Keratinocyte (primary cell): ENCODE measurements at regions not wholly inside any gene's neighbourhood (a gene's known extent, or its start where the extent isn't known, plus 50 kb on each side); places are given as distances from the start of the nearest gene placed in this dataset.

Source experiments
- DNase-seq: peaks from one replicate; pipeline ENCODE4 v3.0.0-alpha.2; 2011; ENCODE audit warnings: low read depth, missing footprints, low spot score
- FAIRE-seq: peaks from 2 replicates; lab custom pipeline; 2011; peaks lifted over from hg19 to GRCh38; lab: Jason Lieb, UNC
- H2AFZ ChIP-seq: 2 replicates; pipeline ENCODE4 v1.6.0; 2012; ENCODE audit warnings: low read length, control low read depth, inconsistent platforms; ENCODE audit not compliant: control insufficient read depth
- H3K27ac ChIP-seq: 2 replicates; pipeline ENCODE4 v1.5.1; 2011; ENCODE audit warnings: low read length; ENCODE audit not compliant: control insufficient read depth, insufficient read depth
- H3K27me3 ChIP-seq: 3 replicates; pipeline ENCODE4 v1.6.0; 2011; ENCODE audit warnings: low read length; ENCODE audit not compliant: control insufficient read depth, insufficient read depth; ENCODE audit errors: extremely low read depth
- H3K36me3 ChIP-seq, 2 experiments: 2 replicates in 1 of 2; 3 replicates in 1 of 2; pipeline ENCODE4 v1.5.1; 2011; ENCODE audit warnings: low read length in 2 of 2, mild to moderate bottlenecking in 1 of 2; ENCODE audit not compliant: control insufficient read depth in 2 of 2, insufficient read depth in 2 of 2; ENCODE audit errors: extremely low read depth in 1 of 2
- H3K4me1 ChIP-seq: 3 replicates; pipeline ENCODE4 v1.5.1; 2011; ENCODE audit warnings: low read length; ENCODE audit not compliant: control insufficient read depth, insufficient read depth; ENCODE audit errors: extremely low read depth
- H3K4me2 ChIP-seq: 3 replicates; pipeline ENCODE4 v1.6.0; 2011; ENCODE audit warnings: low read depth, low read length; ENCODE audit not compliant: control insufficient read depth, insufficient read depth; ENCODE audit errors: extremely low read depth
- H3K4me3 ChIP-seq, 3 experiments: fragments of 200-600 bp in 1 of 3; sonication (generic) in 1 of 3; 2 replicates in 2 of 3; 3 replicates in 1 of 3; pipeline ENCODE4 v1.5.1; 2011 to 2016; ENCODE audit warnings: low read length in 3 of 3, mild to moderate bottlenecking in 3 of 3, control low read depth in 2 of 3, inconsistent platforms in 1 of 3, low read depth in 1 of 3, mixed read lengths in 1 of 3, mixed run types in 1 of 3, moderate library complexity in 1 of 3; ENCODE audit not compliant: control insufficient read depth in 2 of 3, insufficient read depth in 2 of 3; ENCODE audit errors: extremely low read depth in 1 of 3
- H3K79me2 ChIP-seq: 2 replicates; pipeline ENCODE4 v1.6.0; 2012; ENCODE audit warnings: low read length; ENCODE audit not compliant: control insufficient read depth, insufficient read depth
- H3K9ac ChIP-seq: 3 replicates; pipeline ENCODE4 v1.6.0; 2011; ENCODE audit warnings: low read length; ENCODE audit not compliant: control insufficient read depth, insufficient read depth; ENCODE audit errors: extremely low read depth
- H3K9me1 ChIP-seq: 3 replicates; pipeline ENCODE4 v1.6.0; 2011; ENCODE audit warnings: low read length; ENCODE audit not compliant: control insufficient read depth, insufficient read depth; ENCODE audit errors: extremely low read depth
- H3K9me3 ChIP-seq: 2 replicates; pipeline ENCODE4 v1.5.1; 2012; ENCODE audit warnings: low read depth, low read length; ENCODE audit not compliant: control insufficient read depth
- H4K20me1 ChIP-seq: 3 replicates; pipeline ENCODE4 v1.6.0; 2011; ENCODE audit warnings: low read length; ENCODE audit not compliant: control insufficient read depth, insufficient read depth; ENCODE audit errors: extremely low read depth
- EZH2 ChIP-seq: IDR thresholded peaks from one replicate; pipeline ENCODE4 v1.6.1; 2012; ENCODE audit warnings: inconsistent platforms, mild to moderate bottlenecking, low read length, moderate library complexity
- dilution Hi-C: fragments of 300-500 bp; cut with MboI; formaldehyde crosslinking; loops from one replicate; pipeline ENCODE4 v1.7.0; 2020; ENCODE audit warnings: low sequenced_read_pairs; ENCODE audit not compliant: extremely low pct_ligation_motif_present
- TF ChIP-seq, protein P1 (sequence below), 3 experiments: IDR thresholded peaks in 1 of 3; conservative IDR thresholded peaks in 1 of 3; optimal IDR thresholded peaks in 1 of 3; 2 replicates in 2 of 3; 3 replicates in 1 of 3; pipeline versions ENCODE3 to v1.5.1; 2011; ENCODE audit warnings: low read length in 3 of 3, mild to moderate bottlenecking in 3 of 3, moderate library complexity in 2 of 3, control low read depth in 1 of 3, inconsistent platforms in 1 of 3; ENCODE audit not compliant: insufficient read depth in 2 of 3; ENCODE audit errors: extremely low read depth in 1 of 3

GRCh38 chr9:99387431-99387830, 165.3 kb downstream of the SEC61B start:
- no peak overlapping the region for H3K27ac ChIP-seq
- H3K9ac ChIP-seq: no peak overlapping the region
- H3K4me2 ChIP-seq: no peak overlapping the region
- H3K79me2 ChIP-seq: no peaks in the 10 kb centered on the region
- dilution Hi-C loops: no loop called here
- H3K27me3 ChIP-seq: no peaks in the 10 kb centered on the region
- no peak for FAIRE-seq
- H4K20me1 ChIP-seq: no peaks in the 10 kb centered on the region
- no peaks in the 10 kb centered on the region for H3K36me3 ChIP-seq
- no peak overlapping the region for H2AFZ ChIP-seq
- DNase-seq: no peak
- H3K4me3 ChIP-seq: no peak overlapping the region
- H3K9me1 ChIP-seq: no peaks in the 10 kb centered on the region
- H3K9me3 ChIP-seq: no peaks in the 10 kb centered on the region
- TF ChIP-seq EZH2: no peak
- TF ChIP-seq, protein P1, sequence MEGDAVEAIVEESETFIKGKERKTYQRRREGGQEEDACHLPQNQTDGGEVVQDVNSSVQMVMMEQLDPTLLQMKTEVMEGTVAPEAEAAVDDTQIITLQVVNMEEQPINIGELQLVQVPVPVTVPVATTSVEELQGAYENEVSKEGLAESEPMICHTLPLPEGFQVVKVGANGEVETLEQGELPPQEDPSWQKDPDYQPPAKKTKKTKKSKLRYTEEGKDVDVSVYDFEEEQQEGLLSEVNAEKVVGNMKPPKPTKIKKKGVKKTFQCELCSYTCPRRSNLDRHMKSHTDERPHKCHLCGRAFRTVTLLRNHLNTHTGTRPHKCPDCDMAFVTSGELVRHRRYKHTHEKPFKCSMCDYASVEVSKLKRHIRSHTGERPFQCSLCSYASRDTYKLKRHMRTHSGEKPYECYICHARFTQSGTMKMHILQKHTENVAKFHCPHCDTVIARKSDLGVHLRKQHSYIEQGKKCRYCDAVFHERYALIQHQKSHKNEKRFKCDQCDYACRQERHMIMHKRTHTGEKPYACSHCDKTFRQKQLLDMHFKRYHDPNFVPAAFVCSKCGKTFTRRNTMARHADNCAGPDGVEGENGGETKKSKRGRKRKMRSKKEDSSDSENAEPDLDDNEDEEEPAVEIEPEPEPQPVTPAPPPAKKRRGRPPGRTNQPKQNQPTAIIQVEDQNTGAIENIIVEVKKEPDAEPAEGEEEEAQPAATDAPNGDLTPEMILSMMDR (optimal IDR thresholded peaks at IDR 0.05 in 1 of 3, IDR thresholded peaks at IDR 0.05 in 1 of 3, conservative IDR thresholded peaks at IDR 0.05 in 1 of 3; ENCODE audit: extremely low read depth in 1 of 3, insufficient read depth in 2 of 3, low read length in 3 of 3): no peak
- peaks cover 10% of the 10 kb centered on the region for H3K4me1 ChIP-seq

DNA sequence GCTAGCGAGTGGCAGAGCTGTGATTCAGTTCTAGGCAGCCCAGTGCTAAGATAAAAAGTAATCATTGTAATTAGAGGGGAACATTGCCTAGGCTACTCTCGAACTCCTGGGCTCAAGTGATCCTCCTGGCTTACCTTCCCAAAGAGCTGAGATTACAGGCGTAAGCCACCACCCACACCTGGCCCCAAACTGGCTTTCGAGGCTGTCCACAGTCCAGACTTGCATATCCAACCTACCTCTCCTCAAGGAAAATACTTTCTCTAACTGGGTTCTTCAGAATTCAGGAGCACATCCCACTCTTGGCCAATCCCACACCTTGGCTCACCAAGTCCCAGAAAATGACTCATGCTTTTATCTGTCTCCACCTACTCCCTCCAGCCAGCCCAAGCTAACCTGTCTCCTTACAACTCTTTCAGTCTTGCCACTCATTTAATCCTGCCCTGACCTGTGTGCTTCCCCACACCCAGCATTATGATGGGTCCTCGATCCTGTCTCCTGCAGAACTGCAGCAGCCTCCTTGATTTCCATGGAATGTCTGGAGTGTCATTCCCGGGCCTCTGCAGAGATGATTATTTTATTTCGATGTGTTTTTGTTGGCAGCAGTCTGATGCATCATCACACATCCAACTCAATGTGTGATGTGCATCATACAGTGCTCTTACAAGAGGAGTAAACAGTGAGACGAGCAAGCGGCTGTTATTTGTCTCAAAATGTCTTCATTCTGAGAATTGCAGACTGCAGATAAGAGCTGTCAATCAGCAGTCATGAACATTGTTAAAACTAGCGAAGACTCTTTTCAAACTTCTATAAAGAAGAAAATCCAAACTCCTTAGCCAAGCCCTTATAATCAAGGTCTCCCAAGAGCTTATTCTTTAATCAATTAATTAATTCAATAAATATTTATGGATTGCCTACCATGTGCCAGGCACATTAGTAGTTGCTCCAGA, 167.3 kb downstream of the SEC61B start:
- H3K9ac ChIP-seq: no peak overlapping the region
- no peaks in the 10 kb centered on the region for H3K79me2 ChIP-seq
- no peaks in the 10 kb centered on the region for H3K9me3 ChIP-seq
- H2AFZ ChIP-seq: no peak overlapping the region
- no peaks in the 10 kb centered on the region for H3K36me3 ChIP-seq
- H3K9me1 ChIP-seq: no peaks in the 10 kb centered on the region
- H3K27ac ChIP-seq: no peak overlapping the region
- FAIRE-seq: peak; percentile 89
- TF ChIP-seq, protein P1 (optimal IDR thresholded peaks at IDR 0.05 in 1 of 3, IDR thresholded peaks at IDR 0.05 in 1 of 3, conservative IDR thresholded peaks at IDR 0.05 in 1 of 3; ENCODE audit: extremely low read depth in 1 of 3, insufficient read depth in 2 of 3, low read length in 3 of 3): no peak
- TF ChIP-seq EZH2: no peak
- no peak overlapping the region for H3K4me3 ChIP-seq
- no peaks in the 10 kb centered on the region for H4K20me1 ChIP-seq
- H3K4me1 ChIP-seq: peaks cover 10% of the 10 kb centered on the region
- no peaks in the 10 kb centered on the region for H3K27me3 ChIP-seq
- peak overlapping the region; percentile 35 for H3K4me2 ChIP-seq
- dilution Hi-C loops: no loop called here
- DNase-seq: peak; percentile 58
